Fibroblast of the aortic adventitia (primary cell): ENCODE measurements at regions not wholly inside any gene's neighbourhood (a gene's known extent, or its start where the extent isn't known, plus 50 kb on each side); places are given as distances from the start of the nearest gene placed in this dataset.
A peak's percentile ranks its signal among the peaks of the same experiment; 100 is the strongest.

ENCODE experiments used
- DNase-seq: peaks from one replicate; pipeline ENCODE4 v3.0.0-alpha.2; 2010; ENCODE audit warnings: low read depth
- H3K4me3 ChIP-seq: 2 replicates; pipeline ENCODE4 v1.5.1; 2011; ENCODE audit warnings: low read depth, mild to moderate bottlenecking, control low read depth, low read length, moderate library complexity
- CTCF ChIP-seq: IDR thresholded peaks from 2 replicates; pipeline ENCODE4 v1.5.1; 2011; ENCODE audit warnings: mild to moderate bottlenecking, low read length, control low read depth, inconsistent platforms; ENCODE audit not compliant: insufficient read depth

- peak; percentile 81 for DNase-seq
- H3K4me3 ChIP-seq: no peak overlapping the region
- no peak for TF ChIP-seq CTCF
Measured at GRCh38 chr5:169442403-169442874, 141.1 kb upstream of the SPDL1 start.

- peak; percentile 30 for DNase-seq
- TF ChIP-seq CTCF: no peak
- no peak overlapping the region for H3K4me3 ChIP-seq
Measured at GRCh38 chr5:169440107-169440705, 139.3 kb upstream of the SLIT3 start.

GRCh38 chr5:169439362-169439761 lies 138.4 kb upstream of the SLIT3 start:
- TF ChIP-seq CTCF: no peak
- no peak for DNase-seq
- no peak overlapping the region for H3K4me3 ChIP-seq

- no peak overlapping the region for H3K4me3 ChIP-seq
- TF ChIP-seq CTCF: no peak
- DNase-seq: peak; percentile 58
Measured at GRCh38 chr5:169435506-169436229, 134.7 kb upstream of the SLIT3 start.

GRCh38 chr5:169433221-169433651 lies 132.3 kb upstream of the SLIT3 start:
- H3K4me3 ChIP-seq: no peak overlapping the region
- DNase-seq: peak; percentile 68
- TF ChIP-seq CTCF: no peak

GRCh38 chr5:169431386-169431785 lies 130.4 kb upstream of the SLIT3 start:
- peak; percentile 29 for DNase-seq
- no peak overlapping the region for H3K4me3 ChIP-seq
- TF ChIP-seq CTCF: no peak
